Heart right ventricle (tissue), 16 donors: ENCODE measurements at regions not wholly inside any gene's neighbourhood (a gene's known extent, or its start where the extent isn't known, plus 50 kb on each side); places are given as distances from the start of the nearest gene placed in this dataset.
A peak's percentile ranks its signal among the peaks of the same experiment; 100 is the strongest.

Experiments used
- ATAC-seq, 8 donors: fragments of 200-7000 bp; cut with Tn5 transposase; one replicate each; pipeline ENCODE4 v1.9.1; 2020; ENCODE audit warnings: mild to moderate bottlenecking in 8 of 8, moderate library complexity in 8 of 8, moderate number of reproducible peaks in 1 of 8
- DNase-seq, 2 donors: peaks; one replicate each; pipeline ENCODE4 v3.0.0-alpha.2; 2020
- H3K27ac ChIP-seq, 10 donors: fragments of 200-600 bp; sonication (generic) in 2 of 10; one replicate each; pipeline versions ENCODE4 v1.5.0 to v1.8.0; 2020 to 2022; ENCODE audit warnings: mild to moderate bottlenecking in 3 of 10
- H3K27me3 ChIP-seq, 7 donors: fragments of 200-600 bp; one replicate each; pipeline ENCODE4 v1.8.0; 2021 to 2022; ENCODE audit warnings: mild to moderate bottlenecking in 2 of 7
- H3K36me3 ChIP-seq, 9 donors: fragments of 200-600 bp; sonication (generic) in 1 of 9; one replicate each; pipeline versions ENCODE4 v1.5.0 to v1.8.0; 2020 to 2022; ENCODE audit warnings: mild to moderate bottlenecking in 2 of 9
- H3K4me1 ChIP-seq, 9 donors: fragments of 200-600 bp; sonication (generic) in 1 of 9; one replicate each; pipeline versions ENCODE4 v1.5.0 to v1.8.0; 2020 to 2022; ENCODE audit warnings: mild to moderate bottlenecking in 4 of 9
- H3K4me3 ChIP-seq, 10 donors: fragments of 200-600 bp; sonication (generic) in 2 of 10; one replicate each; pipeline versions ENCODE4 v1.5.0 to v1.8.0; 2020 to 2022; ENCODE audit warnings: mild to moderate bottlenecking in 7 of 10, moderate library complexity in 2 of 10
- H3K9me3 ChIP-seq, 11 donors: fragments of 200-600 bp in 10 of 11; sonication (generic) in 2 of 11; one replicate each; pipeline versions ENCODE4 v1.5.0 to v1.8.0; 2013 to 2022; ENCODE audit warnings: mild to moderate bottlenecking in 2 of 11, control low read depth in 1 of 11, moderate library complexity in 1 of 11
- WGBS, 2 donors: extraction: QIAGEN DNeasy Blood & Tissue Kit; methylation state at CpG; one replicate each; pipeline ENCODE4 v1.1.7; 2013; ENCODE audit warnings: inconsistent platforms in 1 of 2; 5-methylcytosine and 5-hydroxymethylcytosine counted together
- intact Hi-C, 10 donors: fragments of 100-400 bp; cut with DNase I; formaldehyde crosslinking; loops; one replicate each; pipeline versions ENCODE4 v1.11.1 to v1.14.2; 2022
- TF ChIP-seq, protein P1 (sequence below), 9 donors: fragments of 200-600 bp; sonication (generic) in 2 of 9; IDR thresholded peaks; one replicate each; pipeline versions ENCODE4 v1.5.0 to v1.8.0; 2021 to 2022; ENCODE audit warnings: antibody characterized with exemption in 9 of 9, mild to moderate bottlenecking in 5 of 9, moderate library complexity in 1 of 9
- donor health status: Arrhythmogenic right ventricular cardiomyopathy.
- donor health status: ischemic (EF 13 %, LVEDD 7.1; RV severe dilation, severe dysfunction).
- donor health status: healthy with polysubstance abuse.
- donor health status: DM: no; HTN: yes; CAD: no.
- donor health status: DM: no; HTN: no; CAD: no.
- donor health status: ischemic (EF 25% LVEDD 6.9; RV normal size, moderate dysfunction).
- donor health status: ischemic (EF 25% LVEDD 5.7; RV mildly dilated, moderate dysfunction).
- donor health status: healthy.
- donor health status: DM: yes; HTN: yes; CAD: no.
- donor health status: Ischemic cardiomyopathy.
- donor health status: ischemic (EF 35%, LVEDD 5.7; RV mildly dilated, moderate dysfunction).
- donor health status: nonischemic (EF 11% LVEDD 7.7; RV severe dilation, severe dysfunction).
- donor health status: DM: yes; HTN: yes; CAD: no.
- donor health status: PGD.
- donor health status: ischemic (EF 29% LVEDD 5.4; RV normal size, mild dysfunction).
- donor health status: nonischemic (EF 23%, LVEDD 6.1; RV moderate dilation, normal function).

DNA sequence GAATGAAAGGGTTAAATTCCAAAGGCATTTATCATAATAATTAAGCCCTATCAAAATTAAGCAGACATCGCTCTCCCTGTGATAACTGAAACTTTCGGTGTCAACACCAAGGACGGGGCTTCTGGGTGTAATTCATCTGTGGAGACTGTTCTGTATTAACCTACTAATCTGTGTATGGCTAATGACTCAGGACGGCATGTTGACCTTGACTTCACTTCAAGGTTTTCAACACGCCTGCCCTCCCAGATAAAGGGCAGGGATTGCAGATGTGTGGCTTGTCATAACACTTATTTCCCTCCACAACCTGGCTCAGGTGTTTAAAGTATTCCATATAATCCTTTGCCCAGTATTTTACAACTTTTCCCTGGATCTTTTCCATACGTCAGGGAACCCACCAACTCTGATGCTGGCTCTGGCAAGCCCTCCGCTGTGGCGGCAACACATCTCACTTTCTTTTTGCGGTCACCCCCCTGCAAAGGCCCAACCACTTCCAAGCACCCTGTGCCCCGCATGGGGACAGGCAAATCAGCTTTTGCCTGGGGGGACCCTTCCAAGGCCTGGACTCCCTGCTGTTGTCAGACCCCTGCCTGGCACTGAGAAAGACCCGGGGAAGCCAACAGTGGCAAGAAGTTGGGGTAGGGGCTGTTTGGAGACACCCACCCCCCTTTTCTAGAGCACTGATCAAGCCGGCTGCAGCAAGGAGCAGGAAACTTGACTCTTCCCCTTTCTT lies 93.2 kb upstream of the MEF2A start:
- DNase-seq = no peak
- peaks cover 14 to 57% (median 52%) of the 10 kb centered on the region in 9 donors for H3K4me1 ChIP-seq
- no peaks in the 10 kb centered on the region for H3K36me3 ChIP-seq
- TF ChIP-seq, protein P1, sequence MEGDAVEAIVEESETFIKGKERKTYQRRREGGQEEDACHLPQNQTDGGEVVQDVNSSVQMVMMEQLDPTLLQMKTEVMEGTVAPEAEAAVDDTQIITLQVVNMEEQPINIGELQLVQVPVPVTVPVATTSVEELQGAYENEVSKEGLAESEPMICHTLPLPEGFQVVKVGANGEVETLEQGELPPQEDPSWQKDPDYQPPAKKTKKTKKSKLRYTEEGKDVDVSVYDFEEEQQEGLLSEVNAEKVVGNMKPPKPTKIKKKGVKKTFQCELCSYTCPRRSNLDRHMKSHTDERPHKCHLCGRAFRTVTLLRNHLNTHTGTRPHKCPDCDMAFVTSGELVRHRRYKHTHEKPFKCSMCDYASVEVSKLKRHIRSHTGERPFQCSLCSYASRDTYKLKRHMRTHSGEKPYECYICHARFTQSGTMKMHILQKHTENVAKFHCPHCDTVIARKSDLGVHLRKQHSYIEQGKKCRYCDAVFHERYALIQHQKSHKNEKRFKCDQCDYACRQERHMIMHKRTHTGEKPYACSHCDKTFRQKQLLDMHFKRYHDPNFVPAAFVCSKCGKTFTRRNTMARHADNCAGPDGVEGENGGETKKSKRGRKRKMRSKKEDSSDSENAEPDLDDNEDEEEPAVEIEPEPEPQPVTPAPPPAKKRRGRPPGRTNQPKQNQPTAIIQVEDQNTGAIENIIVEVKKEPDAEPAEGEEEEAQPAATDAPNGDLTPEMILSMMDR (IDR thresholded peaks at IDR 0.05) = no peak
- peak in 1 of 8 donors; percentile 15 for ATAC-seq
- intact Hi-C loops = no loop called here
- H3K9me3 ChIP-seq = no peaks in the 10 kb centered on the region
- no peak overlapping the region for H3K4me3 ChIP-seq
- H3K27me3 ChIP-seq = no peaks in the 10 kb centered on the region
- peak overlapping the region; percentile 67 to 94 (median 83) for H3K27ac ChIP-seq
- 51 to 67% methylated on average over 12 of the region's 12 CpGs for WGBS, 2 donors

DNA sequence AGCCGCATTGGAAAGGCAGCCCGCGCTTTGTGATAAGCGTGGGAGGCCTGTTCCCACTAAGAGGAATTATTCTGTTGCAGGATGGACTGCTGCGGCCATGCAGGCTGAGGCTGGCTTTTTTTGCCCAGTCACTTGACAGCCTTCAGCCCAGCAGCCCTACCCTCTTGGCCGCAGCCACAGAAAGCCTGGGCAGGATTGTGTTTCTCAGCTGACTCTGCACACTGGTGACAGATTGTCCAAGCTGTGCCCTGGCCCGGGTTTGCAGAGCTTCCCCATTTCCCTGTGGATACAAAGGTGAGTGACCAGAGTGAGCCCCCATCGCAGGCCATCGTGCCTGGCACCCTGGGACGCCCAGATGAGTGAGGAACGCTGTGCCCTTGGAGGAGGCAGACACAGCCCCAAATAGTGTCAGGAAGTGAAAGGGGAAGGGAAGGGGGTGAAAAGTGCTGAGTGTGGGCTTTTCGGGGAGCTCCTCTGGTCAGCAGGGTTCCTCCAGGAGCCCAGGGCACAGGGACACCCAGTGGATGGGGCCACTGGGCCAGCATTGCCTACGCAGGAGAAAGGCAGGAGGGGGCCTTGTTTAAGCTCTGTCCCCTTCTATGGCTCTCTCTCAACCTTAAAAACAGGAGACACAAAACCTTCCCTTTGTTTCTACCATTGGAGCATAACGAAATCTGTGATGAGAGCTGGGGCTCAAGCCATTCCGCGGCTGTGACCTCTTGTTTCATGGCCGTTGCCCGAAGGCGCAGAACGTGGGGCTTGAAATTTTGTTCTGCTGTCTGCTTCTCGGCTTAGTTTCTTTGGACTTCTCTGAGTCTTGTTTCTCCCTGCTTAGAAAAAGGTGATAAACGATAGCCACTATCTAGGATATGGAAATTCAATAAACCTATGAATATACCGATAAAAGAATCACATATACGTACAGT lies 91.5 kb upstream of the MEF2A start:
- peak; percentile 70 to 91 (median 83) for ATAC-seq
- no peaks in the 10 kb centered on the region for H3K36me3 ChIP-seq
- 52 to 63% methylated on average over 24 of the region's 24 CpGs for WGBS, 2 donors
- H3K27ac ChIP-seq = peak overlapping the region; percentile 38 to 94 (median 83)
- no peaks in the 10 kb centered on the region for H3K9me3 ChIP-seq
- DNase-seq = peak; percentile 63 to 75
- intact Hi-C loops = loop anchor here in 1 of 10 donors (2.0 kb wide), 1 partner anchor 19 kb away; no protein-coding TSS in a partner anchor
- TF ChIP-seq, protein P1 (IDR thresholded peaks at IDR 0.05) = no peak
- peaks cover 14 to 65% (median 60%) of the 10 kb centered on the region in 9 donors for H3K4me1 ChIP-seq
- H3K4me3 ChIP-seq = peak overlapping the region in 6 of 10 donors; percentile 4 to 30 (median 24)
- H3K27me3 ChIP-seq = no peaks in the 10 kb centered on the region

DNA sequence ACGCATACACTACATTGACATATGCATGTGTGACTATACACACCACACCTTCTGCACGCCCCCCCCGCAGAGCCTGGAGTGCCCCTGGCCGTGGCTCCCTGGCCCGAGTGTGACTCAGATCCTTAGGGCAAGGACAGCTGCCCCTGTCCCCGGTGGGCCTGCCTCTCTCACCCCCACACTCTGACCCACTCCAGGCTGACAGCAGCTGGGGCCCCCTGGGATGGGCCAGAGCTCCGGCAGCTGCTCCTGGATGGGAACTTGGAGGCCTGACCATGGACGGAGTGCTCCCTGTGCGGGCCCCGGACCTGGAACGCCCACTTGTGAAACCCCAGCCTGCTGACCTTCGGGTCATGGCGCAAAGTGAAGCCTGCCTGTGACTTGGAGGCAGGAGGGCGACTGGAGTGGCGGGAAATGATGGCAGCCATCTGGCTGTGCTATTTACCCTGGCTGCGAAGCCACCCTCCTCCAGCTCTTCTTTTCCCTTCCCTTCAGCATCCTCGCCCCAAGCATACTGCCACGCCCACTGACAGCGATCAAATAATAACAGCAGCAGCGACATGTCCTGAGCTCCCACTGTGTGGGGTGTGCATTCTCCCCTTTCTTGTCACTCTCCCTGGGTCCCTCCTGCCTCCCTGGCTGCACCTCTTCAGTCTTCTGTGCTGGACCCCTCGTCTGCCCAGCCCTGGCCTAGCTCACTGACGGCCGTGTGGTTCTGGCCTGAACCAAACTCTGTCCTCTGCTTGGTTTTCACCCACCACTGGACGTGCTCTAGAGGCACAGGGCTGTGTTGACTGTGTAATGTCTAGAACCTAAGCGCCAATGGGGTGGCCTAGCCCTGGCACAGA lies 90.7 kb upstream of the MEF2A start:
- Histone ChIP-seq H3K36me3 (no peaks in the 10 kb centered on the region), H3K27me3 (no peaks in the 10 kb centered on the region), H3K27ac (peak overlapping the region in 8 of 10 donors; percentile 67 to 94 (median 84)), H3K4me3 (peak overlapping the region in 2 of 10 donors; percentile 21 to 30), H3K9me3 (no peaks in the 10 kb centered on the region), H3K4me1 (peaks cover 14 to 65% (median 60%) of the 10 kb centered on the region in 9 donors)
- intact Hi-C loops = loop anchor here in 1 of 10 donors (2.0 kb wide), 1 partner anchor 20 kb away; no protein-coding TSS in a partner anchor
- peak; percentile 59 to 76 for DNase-seq
- WGBS, 2 donors = 75% methylated on average over 25 of the region's 25 CpGs
- TF ChIP-seq, protein P1 (IDR thresholded peaks at IDR 0.05) = no peak
- peak; percentile 24 to 69 (median 46) for ATAC-seq
